ENCODE measurements at regions not wholly inside any gene's neighbourhood (a gene's known extent, or its start where the extent isn't known, plus 50 kb on each side); places are given as distances from the start of the nearest gene placed in this dataset.

GRCh38 chr13:46475541-46475991 is 77.4 kb upstream of the LRCH1 start:
- TF ChIP-seq CTCF (IDR thresholded peaks at IDR 0.05; ENCODE audit: insufficient read depth, low read depth, low read length) (no peak), EZH2 (IDR thresholded peaks at IDR 0.05; ENCODE audit: insufficient read depth, low read length) (no peak)
